Esophagus muscularis mucosa (tissue), 2 donors: ENCODE measurements at regions not wholly inside any gene's neighbourhood (a gene's known extent, or its start where the extent isn't known, plus 50 kb on each side); places are given as distances from the start of the nearest gene placed in this dataset.

Experiments used
- EP300 ChIP-seq: sonication (generic); formaldehyde crosslinking; IDR thresholded peaks from one replicate; pipeline ENCODE4 v1.6.1; 2017; ENCODE audit warnings: antibody characterized with exemption
- POLR2A ChIP-seq: fragments of 450-650 bp; IDR thresholded peaks from one replicate; pipeline ENCODE4 v1.6.1; 2017; ENCODE audit warnings: antibody characterized with exemption, moderate library complexity, mild to moderate bottlenecking, low read depth

- TF ChIP-seq POLR2A (no peak), EP300 (no peak)
Measured at GRCh38 chr6:120219339-120219738, 869.8 kb upstream of the MAN1A1 start.
